ENCODE measurements at regions not wholly inside any gene's neighbourhood (a gene's known extent, or its start where the extent isn't known, plus 50 kb on each side); places are given as distances from the start of the nearest gene placed in this dataset.
A peak's percentile ranks its signal among the peaks of the same experiment; 100 is the strongest.

GRCh38 chr17:72555052-72555451 lies 434.2 kb downstream of the SOX9 start (continued):
- TF ChIP-seq KAT7 (CRISPR knock-in tag; IDR thresholded peaks at IDR 0.05; ENCODE audit: borderline replicate concordance) (no peak), ZNF138 (CRISPR knock-in tag; conservative IDR thresholded peaks at IDR 0.05) (no peak), EMX1 (CRISPR knock-in tag; IDR thresholded peaks at IDR 0.05) (no peak), CDX4 (CRISPR knock-in tag; IDR thresholded peaks at IDR 0.05; ENCODE audit: borderline replicate concordance) (no peak), ZBTB43 (CRISPR knock-in tag; IDR thresholded peaks at IDR 0.05) (no peak), ZNF317 (CRISPR knock-in tag; IDR thresholded peaks at IDR 0.05; ENCODE audit: borderline replicate concordance, low read depth) (no peak), USF2 (CRISPR knock-in tag; IDR thresholded peaks at IDR 0.05) (no peak), ZNF671 (CRISPR knock-in tag; IDR thresholded peaks at IDR 0.05) (no peak), SP1 (CRISPR knock-in tag; conservative IDR thresholded peaks at IDR 0.05) (no peak), HMGA2 (CRISPR knock-in tag; IDR thresholded peaks at IDR 0.05) (no peak), MYBL2 (CRISPR knock-in tag; IDR thresholded peaks at IDR 0.05) (no peak)

GRCh38 chr17:72556944-72557826 lies 436.4 kb downstream of the SOX9 start:
- DNase-seq (ENCODE audit: low spot score) (peak; percentile 85), ATAC-seq (peak; percentile 82)
- Mint-ChIP-seq H3K27me3 (ENCODE audit: low read depth) (no peaks in the 10 kb centered on the region), H3K9me3 (peaks cover 6% of the 10 kb centered on the region), H3K4me1 (peaks cover 6% of the 10 kb centered on the region), H3K4me3 (no peak overlapping the region), H3K36me3 (no peaks in the 10 kb centered on the region), H3K27ac (no peak overlapping the region)
- peak; percentile 88 for TF ChIP-seq CTCF (IDR thresholded peaks at IDR 0.05)
- peak; percentile 85; the same call in 1 of the 2 replicates for TF ChIP-seq ZNF121 (CRISPR knock-in tag; IDR thresholded peaks at IDR 0.05)
- TF ChIP-seq ARID4B (CRISPR knock-in tag; IDR thresholded peaks at IDR 0.05; ENCODE audit: borderline replicate concordance), result no peak
- peak; percentile 47 for TF ChIP-seq ZNF423 (CRISPR knock-in tag; IDR thresholded peaks at IDR 0.05)
- no peak for TF ChIP-seq ATF1 (CRISPR knock-in tag; IDR thresholded peaks at IDR 0.05)
- no peak for TF ChIP-seq ZNF219 (CRISPR knock-in tag; IDR thresholded peaks at IDR 0.05; ENCODE audit: borderline replicate concordance)
- no peak for TF ChIP-seq ATF6 (CRISPR knock-in tag; IDR thresholded peaks at IDR 0.05)
- no peak for TF ChIP-seq NR2C2 (CRISPR knock-in tag; IDR thresholded peaks at IDR 0.05)
- POLR2A ChIA-PET, result interaction anchor here (0.5 to 1.2 kb wide), 3 partner anchors 175 to 436 kb away, joined by 4 to 5 read pairs (median 4); partner anchors contain the start of gene SOX9
- CTCF ChIA-PET, result interaction anchor here (0.5 to 2.0 kb wide), 121 partner anchors 8 to 1790 kb away, joined by 3 to 147 read pairs (median 4); partner anchors contain the start of genes SOX9 and SSTR2

Data from WTC11 (cell line).